ENCODE measurements at regions not wholly inside any gene's neighbourhood (a gene's known extent, or its start where the extent isn't known, plus 50 kb on each side); places are given as distances from the start of the nearest gene placed in this dataset.

- no peak for DNase-seq (ENCODE audit: low spot score)
These were observed 555.3 kb downstream of the BUD13 start for GRCh38 chr11:116217441-116217840.

GRCh38 chr11:116217006-116217405 is 555.8 kb downstream of the BUD13 start:
- no peak for DNase-seq (ENCODE audit: low spot score)

GRCh38 chr11:116215471-116216113 is 557.2 kb downstream of the BUD13 start:
- no peak for DNase-seq (ENCODE audit: low spot score)

GRCh38 chr11:116211147-116211546 is 561.6 kb downstream of the BUD13 start:
- no peak for DNase-seq (ENCODE audit: low spot score)

- DNase-seq (ENCODE audit: low spot score) = no peak
These were observed 562.1 kb downstream of the BUD13 start for GRCh38 chr11:116210663-116211062.

- no peak for DNase-seq (ENCODE audit: low spot score)
These were observed 563.5 kb downstream of the BUD13 start for GRCh38 chr11:116209255-116209654.

- no peak for DNase-seq (ENCODE audit: low spot score)
These were observed 565.2 kb downstream of the BUD13 start for GRCh38 chr11:116207421-116208141.

GRCh38 chr11:116207019-116207418 is 565.8 kb downstream of the BUD13 start:
- DNase-seq (ENCODE audit: low spot score) = no peak

- no peak for DNase-seq (ENCODE audit: low spot score)
These were observed 569.9 kb downstream of the BUD13 start for GRCh38 chr11:116202922-116203321.

GRCh38 chr11:116200564-116200963 is 572.2 kb downstream of the BUD13 start:
- DNase-seq (ENCODE audit: low spot score) = no peak

GRCh38 chr11:116199182-116199581 is 573.6 kb downstream of the BUD13 start:
- DNase-seq (ENCODE audit: low spot score) = no peak

GRCh38 chr11:116194156-116194904 is 578.5 kb downstream of the BUD13 start:
- DNase-seq (ENCODE audit: low spot score) = no peak

GRCh38 chr11:116193321-116194131 is 579.3 kb downstream of the BUD13 start:
- DNase-seq (ENCODE audit: low spot score) = no peak

GRCh38 chr11:116192509-116193210 is 580.1 kb downstream of the BUD13 start:
- DNase-seq (ENCODE audit: low spot score) = no peak

GRCh38 chr11:116190861-116191260 is 581.9 kb downstream of the BUD13 start:
- DNase-seq (ENCODE audit: low spot score) = no peak

- no peak for DNase-seq (ENCODE audit: low spot score)
These were observed 583.2 kb downstream of the BUD13 start for GRCh38 chr11:116189408-116190170.

- no peak for DNase-seq (ENCODE audit: low spot score)
These were observed 584.4 kb downstream of the BUD13 start for GRCh38 chr11:116188350-116188749.

- DNase-seq (ENCODE audit: low spot score) = no peak
These were observed 585.8 kb downstream of the BUD13 start for GRCh38 chr11:116187026-116187425.

- DNase-seq (ENCODE audit: low spot score) = no peak
These were observed 587.2 kb downstream of the BUD13 start for GRCh38 chr11:116185551-116185950.

- DNase-seq (ENCODE audit: low spot score) = no peak
These were observed 588.0 kb downstream of the BUD13 start for GRCh38 chr11:116184763-116185162.

All from HuH-7.5 (cell line).